Endothelial cell of umbilical vein (primary cell): ENCODE measurements at regions not wholly inside any gene's neighbourhood (a gene's known extent, or its start where the extent isn't known, plus 50 kb on each side); places are given as distances from the start of the nearest gene placed in this dataset.

Experiments used
- CTCF ChIP-seq, 2 donors: IDR thresholded peaks; 1 replicate in 1 of 2; 2 replicates in 1 of 2; pipeline ENCODE4 v1.5.1; 2011; ENCODE audit warnings: low read length in 2 of 2, mild to moderate bottlenecking in 2 of 2, moderate library complexity in 2 of 2, control low read depth in 1 of 2, inconsistent platforms in 1 of 2, low read depth in 1 of 2; ENCODE audit not compliant: insufficient read depth in 1 of 2; ENCODE audit errors: extremely low read depth in 1 of 2
- POLR2AphosphoS5 ChIP-seq: IDR thresholded peaks from 2 replicates; pipeline ENCODE4 v1.6.1; 2012; ENCODE audit warnings: low read depth, mild to moderate bottlenecking, control low read depth, low read length, moderate library complexity; ENCODE audit not compliant: insufficient read depth

DNA sequence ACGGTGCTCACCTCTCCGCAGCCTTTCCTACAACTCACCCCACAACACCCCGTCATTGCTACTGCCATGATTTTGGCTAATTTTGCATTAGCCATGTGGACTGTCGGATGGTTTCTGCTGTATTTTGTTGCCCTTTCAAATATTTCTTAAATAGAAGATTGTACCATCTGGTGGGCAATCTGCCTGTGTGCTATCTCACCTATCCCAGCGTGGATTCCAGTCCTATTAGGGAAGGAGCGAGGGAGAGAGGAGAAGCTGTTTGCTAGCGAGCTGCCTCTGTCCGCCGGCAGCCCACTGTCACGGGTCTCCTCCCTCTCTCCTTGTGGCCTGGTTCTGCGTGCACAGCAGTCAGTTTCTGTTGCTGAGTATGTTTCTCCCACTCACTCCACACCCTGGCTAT lies 336.2 kb downstream of the TXNL1 start:
- TF ChIP-seq CTCF (IDR thresholded peaks at IDR 0.05; ENCODE audit: extremely low read depth in 1 of 2, insufficient read depth in 1 of 2, low read depth in 1 of 2, low read length in 2 of 2) (no peak), POLR2AphosphoS5 (no peak)
